Progenitor cell of endocrine pancreas (in vitro differentiated cells): ENCODE measurements at regions not wholly inside any gene's neighbourhood (a gene's known extent, or its start where the extent isn't known, plus 50 kb on each side); places are given as distances from the start of the nearest gene placed in this dataset.

Experiments used
- DNase-seq: peaks from one replicate; pipeline ENCODE4 v3.0.0; 2021; ENCODE audit warnings: low spot score; ENCODE audit not compliant: unreplicated experiment
- H3K27ac Mint-ChIP-seq: 2 replicates; pipeline ENCODE4 v1.8.0; 2021; ENCODE audit warnings: mild to moderate bottlenecking, moderate library complexity, mixed read lengths
- H3K27me3 Mint-ChIP-seq: 2 replicates; pipeline ENCODE4 v1.8.0; 2021; ENCODE audit warnings: mixed read lengths
- H3K36me3 Mint-ChIP-seq: 2 replicates; pipeline ENCODE4 v1.8.0; 2022; ENCODE audit warnings: mixed read lengths; ENCODE audit not compliant: insufficient read depth
- H3K4me1 Mint-ChIP-seq: 2 replicates; pipeline ENCODE4 v1.8.0; 2021; ENCODE audit warnings: low read depth, mixed read lengths
- H3K4me3 Mint-ChIP-seq: 2 replicates; pipeline ENCODE4 v1.8.0; 2021; ENCODE audit warnings: low read depth, mild to moderate bottlenecking, moderate library complexity, mixed read lengths
- H3K9me3 Mint-ChIP-seq: 2 replicates; pipeline ENCODE4 v1.8.0; 2021; ENCODE audit warnings: low read depth, mixed read lengths
- CTCF ChIP-seq: fragments of 200-600 bp; sonication (generic); IDR thresholded peaks from one replicate; pipeline ENCODE4 v1.5.0; 2021; ENCODE audit warnings: antibody characterized with exemption, mild to moderate bottlenecking; ENCODE audit not compliant: unreplicated experiment

GRCh38 chr11:27816197-27816596 is 115.9 kb upstream of the BDNF start:
- H3K4me1 Mint-ChIP-seq, result no peaks in the 10 kb centered on the region
- peaks cover 8% of the 10 kb centered on the region for H3K27me3 Mint-ChIP-seq
- H3K36me3 Mint-ChIP-seq, result no peaks in the 10 kb centered on the region
- no peak overlapping the region for H3K4me3 Mint-ChIP-seq
- no peak for DNase-seq
- H3K27ac Mint-ChIP-seq, result no peak overlapping the region
- H3K9me3 Mint-ChIP-seq, result no peaks in the 10 kb centered on the region
- no peak for TF ChIP-seq CTCF

DNA sequence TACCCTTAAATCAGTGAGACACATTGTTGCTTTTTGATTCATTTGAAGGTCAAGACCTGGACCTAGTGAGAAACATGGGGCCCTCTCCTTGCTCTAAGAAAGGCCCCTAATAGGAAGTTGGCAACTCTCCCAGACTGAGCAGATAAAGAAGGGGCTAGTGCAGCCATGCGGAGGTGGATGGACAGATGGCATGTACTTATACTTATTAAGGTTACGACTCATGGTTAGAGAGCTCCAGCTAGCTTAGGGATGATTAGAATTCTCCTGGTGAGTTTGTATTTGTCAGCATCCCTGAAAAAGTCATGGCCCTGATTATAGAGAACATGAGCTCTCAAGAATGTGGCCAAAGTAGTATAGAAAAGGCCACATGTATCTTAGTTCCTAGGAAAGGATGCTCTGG is 112.1 kb upstream of the BDNF start:
- no peak overlapping the region for H3K4me3 Mint-ChIP-seq
- no peak for TF ChIP-seq CTCF
- no peaks in the 10 kb centered on the region for H3K9me3 Mint-ChIP-seq
- no peak overlapping the region for H3K27ac Mint-ChIP-seq
- H3K27me3 Mint-ChIP-seq, result peaks cover 5% of the 10 kb centered on the region
- no peaks in the 10 kb centered on the region for H3K4me1 Mint-ChIP-seq
- DNase-seq, result no peak
- no peaks in the 10 kb centered on the region for H3K36me3 Mint-ChIP-seq

GRCh38 chr11:27807596-27807995 is 107.3 kb upstream of the BDNF start:
- no peak for DNase-seq
- Mint-ChIP-seq H3K27ac (no peak overlapping the region), H3K9me3 (no peaks in the 10 kb centered on the region), H3K4me1 (no peaks in the 10 kb centered on the region), H3K27me3 (peaks cover 15% of the 10 kb centered on the region), H3K36me3 (no peaks in the 10 kb centered on the region), H3K4me3 (no peak overlapping the region)
- no peak for TF ChIP-seq CTCF

DNA sequence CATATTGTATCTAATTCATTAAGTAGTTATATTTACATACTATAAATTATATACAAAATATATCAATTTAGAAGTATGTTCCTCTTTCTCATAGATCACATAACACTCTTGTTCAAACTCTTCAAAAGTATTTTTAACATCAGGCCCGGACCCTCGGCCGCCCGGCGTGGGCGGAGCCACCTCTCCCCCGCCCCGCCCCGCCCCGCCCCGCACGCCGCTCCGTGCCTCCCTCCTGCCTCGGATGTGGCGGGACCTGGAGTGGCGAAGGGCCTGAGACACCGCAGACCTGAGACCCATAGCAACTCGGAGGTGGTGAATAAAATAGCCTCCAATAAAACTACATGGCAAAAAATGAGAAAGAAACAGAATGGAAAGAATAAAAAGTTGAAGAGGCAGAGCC is 105.9 kb upstream of the BDNF start:
- Mint-ChIP-seq H3K9me3 (no peaks in the 10 kb centered on the region), H3K36me3 (no peaks in the 10 kb centered on the region), H3K27ac (no peak overlapping the region), H3K4me3 (no peak overlapping the region), H3K27me3 (peaks cover 27% of the 10 kb centered on the region), H3K4me1 (no peaks in the 10 kb centered on the region)
- no peak for DNase-seq
- TF ChIP-seq CTCF, result no peak

GRCh38 chr11:27795955-27796861 is 96.0 kb upstream of the BDNF start:
- peak overlapping the region; percentile 0 for H3K4me3 Mint-ChIP-seq
- H3K36me3 Mint-ChIP-seq, result no peaks in the 10 kb centered on the region
- no peak for DNase-seq
- H3K9me3 Mint-ChIP-seq, result no peaks in the 10 kb centered on the region
- H3K4me1 Mint-ChIP-seq, result peaks cover 9% of the 10 kb centered on the region
- H3K27ac Mint-ChIP-seq, result no peak overlapping the region
- no peak for TF ChIP-seq CTCF
- H3K27me3 Mint-ChIP-seq, result peaks cover 42% of the 10 kb centered on the region
